ENCODE measurements at regions not wholly inside any gene's neighbourhood (a gene's known extent, or its start where the extent isn't known, plus 50 kb on each side); places are given as distances from the start of the nearest gene placed in this dataset.
"Not testable (repeated sequence)": the region's sequence is repeated elsewhere in the genome, so short reads cannot be mapped to it uniquely, and the experiment has no call there.

DNA sequence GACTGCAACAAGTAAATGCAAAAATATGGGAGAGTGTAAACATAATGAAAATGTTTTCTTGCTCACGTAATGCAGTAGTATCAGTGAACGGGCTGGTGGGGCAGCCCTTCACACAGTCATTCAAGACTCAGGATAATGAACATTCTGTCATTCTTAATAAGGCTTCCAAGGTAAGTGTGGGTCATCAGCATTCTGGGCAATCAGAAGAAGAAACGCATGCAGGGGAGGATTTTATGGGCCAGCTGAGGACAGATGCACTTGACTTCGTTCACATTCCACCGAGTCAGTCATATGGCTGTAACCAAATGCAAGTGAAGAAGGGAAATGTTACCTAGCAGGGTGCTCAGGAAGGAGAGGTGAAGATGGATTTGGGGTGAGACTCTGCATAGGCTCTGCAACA, 68.0 kb upstream of the MAP9 start:
- WGBS, 2 donors: 85% methylated on average over 5 of the region's 5 CpGs
- no peak overlapping the region for H3K27ac ChIP-seq

GRCh38 chr4:155442267-155443105, 65.7 kb upstream of the MAP9 start:
- no peaks in the 10 kb centered on the region for H3K36me3 ChIP-seq (ENCODE audit: low read depth, missing control alignments)
- H3K4me1 ChIP-seq: no peaks in the 10 kb centered on the region
- peak; percentile 73 to 93 (median 81) for TF ChIP-seq CTCF (IDR thresholded peaks at IDR 0.05)
- no peak for TF ChIP-seq POLR2A (IDR thresholded peaks at IDR 0.05)
- H3K4me3 ChIP-seq: no peak overlapping the region
- DNase-seq: peak; percentile 91
- H3K9me3 ChIP-seq: no peaks in the 10 kb centered on the region
- WGBS, 2 donors: 33 to 39% methylated on average over 10 of the region's 10 CpGs
- H3K27ac ChIP-seq: no peak overlapping the region
- intact Hi-C loops (cut with DNase I; ENCODE audit: low total_unique reads): no loop called here
- H3K27me3 ChIP-seq: no peaks in the 10 kb centered on the region

More for the DNA sequence above, 68.0 kb upstream of the MAP9 start:
- TF ChIP-seq POLR2A (IDR thresholded peaks at IDR 0.05): no peak
- no peak for TF ChIP-seq CTCF (IDR thresholded peaks at IDR 0.05)
- no peaks in the 10 kb centered on the region for H3K36me3 ChIP-seq (ENCODE audit: low read depth, missing control alignments)
- no peak overlapping the region for H3K4me3 ChIP-seq
- no peaks in the 10 kb centered on the region for H3K4me1 ChIP-seq
- H3K9me3 ChIP-seq: no peaks in the 10 kb centered on the region
- no peaks in the 10 kb centered on the region for H3K27me3 ChIP-seq
- intact Hi-C loops (cut with DNase I; ENCODE audit: low total_unique reads): no loop called here
- no peak for DNase-seq

GRCh38 chr4:155441475-155441874, 64.7 kb upstream of the MAP9 start:
- Histone ChIP-seq H3K27me3 (no peaks in the 10 kb centered on the region), H3K9me3 (no peaks in the 10 kb centered on the region), H3K27ac (no peak overlapping the region), H3K4me3 (no peak overlapping the region), H3K36me3 (ENCODE audit: low read depth, missing control alignments) (no peaks in the 10 kb centered on the region), H3K4me1 (no peaks in the 10 kb centered on the region)
- intact Hi-C loops (cut with DNase I; ENCODE audit: low total_unique reads): no loop called here
- 43 to 88% methylated on average over 1 of the region's 1 CpG for WGBS, 2 donors
- TF ChIP-seq CTCF (IDR thresholded peaks at IDR 0.05) (no peak), POLR2A (IDR thresholded peaks at IDR 0.05) (no peak)
- DNase-seq: no peak

DNA sequence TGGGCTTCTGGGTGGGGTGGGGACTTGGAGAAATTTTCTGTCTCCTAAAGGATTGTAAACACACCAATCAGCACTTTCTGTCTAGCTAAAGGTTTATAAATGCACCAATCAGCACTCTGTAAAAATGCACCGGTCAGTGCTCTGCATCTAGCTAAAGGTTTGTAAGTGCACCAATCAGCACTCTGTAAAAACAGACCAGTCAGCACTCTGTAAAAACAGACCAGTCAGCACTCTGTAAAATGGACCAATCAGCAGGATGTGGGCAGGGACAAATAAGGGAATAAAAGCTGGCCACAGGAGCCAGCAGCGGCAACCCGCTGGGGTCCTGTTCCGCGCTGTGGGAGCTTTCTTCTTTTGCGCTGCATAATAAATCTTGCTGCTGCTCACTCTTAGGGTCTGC, 63.0 kb upstream of the MAP9 start:
- peak; percentile 50 for DNase-seq
- H3K4me3 ChIP-seq; intact Hi-C loops (cut with DNase I; ENCODE audit: low total_unique reads); H3K4me1 ChIP-seq; H3K27me3 ChIP-seq; H3K9me3 ChIP-seq; H3K27ac ChIP-seq; H3K36me3 ChIP-seq (ENCODE audit: low read depth, missing control alignments): not testable (repeated sequence)
- WGBS, 2 donors: 63 to 71% methylated on average over 6 of the region's 6 CpGs

DNA sequence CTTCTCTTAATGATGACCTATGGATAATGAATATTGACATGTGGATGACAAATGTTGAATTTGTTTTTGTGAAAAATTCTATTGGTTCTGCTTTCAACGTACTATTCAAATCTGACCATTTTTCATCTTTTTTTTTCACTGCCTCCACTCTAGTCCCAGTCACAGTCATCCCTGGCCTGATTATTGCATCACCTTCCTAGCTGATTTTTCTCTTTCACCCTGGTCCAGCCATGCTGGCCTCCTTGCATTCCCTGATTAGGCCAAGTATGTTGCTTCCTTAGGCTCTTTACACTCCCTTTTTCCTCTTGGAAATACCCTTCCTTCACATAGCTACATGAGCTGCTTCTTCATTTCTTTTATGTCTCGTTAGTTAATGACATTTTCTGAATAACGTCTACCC, 58.1 kb upstream of the MAP9 start:
- intact Hi-C loops (cut with DNase I; ENCODE audit: low total_unique reads): no loop called here
- no peak overlapping the region for H3K4me3 ChIP-seq
- H3K27me3 ChIP-seq: no peaks in the 10 kb centered on the region
- no peaks in the 10 kb centered on the region for H3K36me3 ChIP-seq (ENCODE audit: low read depth, missing control alignments)
- no peak overlapping the region for H3K27ac ChIP-seq
- no peak for DNase-seq
- H3K9me3 ChIP-seq: no peaks in the 10 kb centered on the region
- WGBS, 2 donors: 84 to 93% methylated on average over 3 of the region's 3 CpGs
- H3K4me1 ChIP-seq: no peaks in the 10 kb centered on the region
- TF ChIP-seq CTCF (IDR thresholded peaks at IDR 0.05) (no peak), POLR2A (IDR thresholded peaks at IDR 0.05) (no peak)
